ENCODE measurements at regions not wholly inside any gene's neighbourhood (a gene's known extent, or its start where the extent isn't known, plus 50 kb on each side); places are given as distances from the start of the nearest gene placed in this dataset.
"Not testable (repeated sequence)": the region's sequence is repeated elsewhere in the genome, so short reads cannot be mapped to it uniquely, and the experiment has no call there.

DNA sequence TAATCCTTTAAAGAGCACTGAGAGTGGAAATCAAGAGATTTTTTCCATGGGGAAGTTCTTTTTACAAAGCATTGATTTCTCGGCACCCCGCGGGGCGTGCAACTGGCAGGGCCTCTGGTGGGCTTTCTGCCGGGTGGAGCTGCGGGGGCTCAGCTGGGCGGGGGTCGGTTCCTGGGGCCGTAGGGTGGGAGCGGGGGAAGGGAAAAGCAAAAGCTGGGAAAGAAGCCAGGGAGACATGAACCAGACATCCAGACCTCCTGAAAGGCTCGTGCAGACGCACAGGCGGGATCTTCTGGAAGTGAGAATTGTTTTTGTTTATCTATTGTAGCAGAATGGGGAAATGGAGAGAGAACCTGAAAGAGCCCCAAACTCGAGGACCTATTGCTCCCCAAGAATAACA, 235.2 kb downstream of the FAM72C start:
- Histone ChIP-seq H3K4me3 (no peak overlapping the region), H3K36me3 (no peaks in the 10 kb centered on the region), H3K9me3 (no peaks in the 10 kb centered on the region), H3K27me3 (ENCODE audit: low read depth) (peaks cover 21% of the 10 kb centered on the region), H3K4me1 (no peaks in the 10 kb centered on the region), H3K27ac (no peak overlapping the region)
- DNase-seq (no peak), ATAC-seq (no peak)
- intact Hi-C loops (cut with DNase I): no loop called here
- TF ChIP-seq, protein P1, sequence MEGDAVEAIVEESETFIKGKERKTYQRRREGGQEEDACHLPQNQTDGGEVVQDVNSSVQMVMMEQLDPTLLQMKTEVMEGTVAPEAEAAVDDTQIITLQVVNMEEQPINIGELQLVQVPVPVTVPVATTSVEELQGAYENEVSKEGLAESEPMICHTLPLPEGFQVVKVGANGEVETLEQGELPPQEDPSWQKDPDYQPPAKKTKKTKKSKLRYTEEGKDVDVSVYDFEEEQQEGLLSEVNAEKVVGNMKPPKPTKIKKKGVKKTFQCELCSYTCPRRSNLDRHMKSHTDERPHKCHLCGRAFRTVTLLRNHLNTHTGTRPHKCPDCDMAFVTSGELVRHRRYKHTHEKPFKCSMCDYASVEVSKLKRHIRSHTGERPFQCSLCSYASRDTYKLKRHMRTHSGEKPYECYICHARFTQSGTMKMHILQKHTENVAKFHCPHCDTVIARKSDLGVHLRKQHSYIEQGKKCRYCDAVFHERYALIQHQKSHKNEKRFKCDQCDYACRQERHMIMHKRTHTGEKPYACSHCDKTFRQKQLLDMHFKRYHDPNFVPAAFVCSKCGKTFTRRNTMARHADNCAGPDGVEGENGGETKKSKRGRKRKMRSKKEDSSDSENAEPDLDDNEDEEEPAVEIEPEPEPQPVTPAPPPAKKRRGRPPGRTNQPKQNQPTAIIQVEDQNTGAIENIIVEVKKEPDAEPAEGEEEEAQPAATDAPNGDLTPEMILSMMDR (IDR thresholded peaks at IDR 0.05): no peak

DNA sequence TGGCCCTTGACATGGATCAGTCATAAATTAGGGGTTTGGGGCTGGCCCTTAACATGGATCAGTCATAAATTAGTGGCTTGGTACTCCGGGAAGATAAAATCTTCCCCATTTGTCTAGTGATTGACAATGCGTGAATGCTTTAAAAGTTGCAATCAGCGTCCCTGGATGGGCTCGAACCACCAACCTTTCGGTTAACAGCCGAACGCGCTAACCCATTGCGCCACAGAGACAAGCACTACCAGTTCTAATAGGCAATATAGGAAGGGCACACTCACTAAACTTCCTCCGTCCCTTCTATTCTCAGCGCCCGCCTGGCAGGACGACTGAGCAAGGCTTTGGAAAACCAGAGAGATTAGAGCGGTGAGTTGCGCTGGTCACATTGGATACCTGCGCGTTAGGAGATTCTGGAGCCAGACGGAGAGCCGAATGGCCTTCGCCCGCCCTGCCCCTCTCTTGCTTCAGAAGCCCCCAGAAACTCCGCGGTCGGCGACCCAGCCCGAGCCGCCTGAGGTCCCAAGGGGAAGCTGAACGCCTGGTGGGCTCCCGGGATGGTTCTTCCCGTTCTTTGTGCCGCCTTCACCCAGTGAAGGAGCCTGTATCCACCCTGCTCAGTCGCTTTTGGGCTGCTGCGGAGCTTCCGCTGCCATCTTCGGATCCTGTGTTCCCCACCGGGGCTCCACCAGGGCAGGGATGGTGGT, 235.9 kb downstream of the FAM72C start:
- Histone ChIP-seq H3K9me3 (no peaks in the 10 kb centered on the region), H3K27me3 (ENCODE audit: low read depth) (peaks cover 21% of the 10 kb centered on the region), H3K27ac (no peak overlapping the region), H3K4me1 (no peaks in the 10 kb centered on the region), H3K4me3 (peak overlapping the region; percentile 25), H3K36me3 (no peaks in the 10 kb centered on the region)
- no peak for ATAC-seq
- intact Hi-C loops (cut with DNase I): no loop called here
- DNase-seq: peak; percentile 41
- TF ChIP-seq, protein P1 (IDR thresholded peaks at IDR 0.05): no peak

DNA sequence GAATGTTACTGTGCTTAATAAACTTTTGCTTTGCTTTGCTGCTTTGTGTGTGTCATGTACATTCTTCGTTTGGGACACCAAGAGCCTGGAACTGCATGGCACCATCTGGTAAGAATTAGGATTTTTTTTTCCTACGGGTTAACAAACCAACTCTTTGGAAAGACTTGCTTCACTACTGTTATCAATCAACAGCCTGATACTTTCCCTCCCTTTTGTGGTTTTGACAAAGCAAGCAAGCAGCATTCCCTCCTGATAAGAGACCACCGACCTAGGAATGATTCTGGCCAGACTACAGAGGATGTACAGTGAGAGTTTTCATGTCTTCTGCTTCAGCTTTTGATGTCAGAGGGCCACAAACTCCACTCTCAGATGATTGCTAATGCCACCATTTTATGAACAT, 237.5 kb downstream of the FAM72C start:
- H3K4me1 ChIP-seq; H3K9me3 ChIP-seq; H3K36me3 ChIP-seq; ATAC-seq; H3K27ac ChIP-seq; DNase-seq; H3K4me3 ChIP-seq; intact Hi-C loops (cut with DNase I): not testable (repeated sequence)
- H3K27me3 ChIP-seq (ENCODE audit: low read depth): peaks cover 21% of the 10 kb centered on the region

DNA sequence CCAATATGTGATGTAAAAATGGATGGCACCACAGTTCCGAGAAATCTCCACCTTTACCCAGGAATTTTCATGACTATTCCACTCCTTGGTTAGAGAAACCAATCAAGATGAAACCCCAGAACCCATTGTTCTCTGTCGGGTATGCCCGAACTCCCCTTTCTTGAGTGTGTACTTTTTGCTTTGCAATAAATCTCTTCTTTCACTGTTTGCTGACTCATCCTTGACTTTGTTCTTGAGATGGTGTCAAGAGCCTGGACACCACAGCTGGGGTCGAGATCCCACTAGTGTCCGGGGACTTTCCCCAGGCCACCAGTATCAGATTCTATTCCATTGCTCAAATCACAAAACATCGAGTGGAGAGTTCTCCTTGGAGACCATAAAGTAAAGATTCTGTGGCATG, 240.9 kb downstream of the FAM72C start:
- H3K4me1 ChIP-seq; H3K27ac ChIP-seq; H3K9me3 ChIP-seq; intact Hi-C loops (cut with DNase I); ATAC-seq; H3K36me3 ChIP-seq; DNase-seq; H3K4me3 ChIP-seq: not testable (repeated sequence)
- H3K27me3 ChIP-seq (ENCODE audit: low read depth): peaks cover 13% of the 10 kb centered on the region

DNA sequence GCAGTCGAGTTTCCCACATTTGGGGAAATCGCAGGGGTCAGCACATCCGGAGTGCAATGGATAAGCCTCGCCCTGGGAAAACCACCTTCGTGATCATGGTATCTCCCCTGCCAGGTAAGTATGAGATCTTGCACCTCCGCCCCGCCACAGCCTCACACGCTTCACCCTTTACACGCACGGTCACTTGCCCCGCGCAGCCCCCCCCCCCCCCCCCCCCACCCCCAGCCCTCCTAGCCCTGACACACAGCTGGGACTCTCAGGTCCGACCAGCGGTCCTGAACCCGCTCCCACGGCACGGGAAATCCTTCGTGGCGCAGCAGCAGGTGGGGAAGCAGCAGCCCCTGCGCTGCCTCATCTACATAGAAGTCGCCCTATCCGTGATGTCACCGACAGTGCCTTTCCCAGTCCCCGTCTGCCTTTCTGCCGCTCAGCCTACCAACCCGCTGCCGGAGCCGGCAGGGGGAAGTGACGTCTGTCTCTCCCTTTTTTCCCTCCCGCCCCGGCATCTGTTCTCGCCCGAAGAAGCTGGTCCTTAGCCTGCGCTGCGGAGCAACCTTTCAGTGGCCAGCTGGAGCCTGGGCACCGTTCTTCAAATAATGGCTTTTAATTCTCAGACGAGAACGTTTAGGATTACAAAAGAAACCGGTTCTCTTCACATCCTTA, 242.2 kb downstream of the FAM72C start:
- H3K4me3 ChIP-seq; H3K9me3 ChIP-seq; H3K4me1 ChIP-seq; intact Hi-C loops (cut with DNase I); H3K36me3 ChIP-seq: not testable (repeated sequence)
- DNase-seq (peak; percentile 54), ATAC-seq (peak; percentile 92 to 93)
- Histone ChIP-seq H3K27me3 (ENCODE audit: low read depth) (peaks cover 13% of the 10 kb centered on the region), H3K27ac (peak overlapping the region; percentile 58)

DNA sequence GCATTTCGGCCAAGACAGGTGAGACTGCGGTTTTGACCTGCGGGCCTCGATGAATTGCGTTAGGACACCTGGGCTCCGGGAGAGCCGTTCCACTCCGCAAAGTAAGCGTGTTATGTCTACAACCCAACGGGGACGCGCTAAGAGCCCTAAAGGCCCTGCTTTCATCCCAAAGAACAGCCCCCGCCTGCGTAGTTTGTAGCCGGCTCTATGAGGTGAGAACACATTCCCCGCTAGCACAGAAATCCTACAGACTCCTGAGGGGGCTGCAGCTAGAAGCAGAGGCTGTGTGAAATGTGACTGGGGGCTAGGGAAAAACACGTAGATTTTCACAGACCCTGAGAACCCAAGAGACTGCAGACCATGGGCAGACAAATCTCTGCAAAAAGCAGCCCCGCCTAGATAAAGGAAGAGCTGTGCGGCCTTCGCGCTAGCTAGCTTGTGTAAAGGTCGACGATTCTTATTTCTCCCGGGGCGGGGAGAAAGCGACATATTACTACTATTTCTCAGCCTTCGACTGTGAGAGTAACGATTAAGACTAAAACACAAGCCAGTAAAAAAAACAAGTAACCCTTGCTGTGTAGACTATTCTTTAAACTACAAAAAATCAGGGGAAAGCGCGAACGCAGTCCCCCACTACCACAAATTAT, 242.9 kb downstream of the FAM72C start:
- H3K9me3 ChIP-seq; H3K4me1 ChIP-seq; H3K27ac ChIP-seq; DNase-seq; intact Hi-C loops (cut with DNase I); H3K36me3 ChIP-seq; H3K4me3 ChIP-seq: not testable (repeated sequence)
- peaks cover 17% of the 10 kb centered on the region for H3K27me3 ChIP-seq (ENCODE audit: low read depth)
- ATAC-seq: peak; percentile 90 to 94

DNA sequence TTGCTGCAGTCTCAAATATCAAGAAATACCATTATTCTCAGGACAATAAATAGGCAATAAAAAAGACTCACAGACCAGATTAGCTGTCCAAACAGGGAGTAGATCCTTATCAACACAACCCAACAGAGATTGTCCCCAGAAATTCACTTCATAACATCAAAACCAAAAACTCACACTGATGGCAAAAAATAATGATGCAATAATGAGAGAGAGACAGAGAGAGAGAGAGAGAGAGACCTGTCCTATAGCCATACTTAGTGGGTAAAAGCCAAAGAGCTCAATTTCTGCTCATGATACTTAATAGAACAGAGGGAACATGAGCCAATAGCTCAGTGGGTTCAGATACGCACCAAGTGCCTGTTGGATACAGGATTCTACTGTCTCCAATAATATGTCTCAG, 244.5 kb downstream of the FAM72C start:
- H3K9me3 ChIP-seq: no peaks in the 10 kb centered on the region
- H3K4me1 ChIP-seq: no peaks in the 10 kb centered on the region
- no peak for ATAC-seq
- intact Hi-C loops (cut with DNase I): no loop called here
- H3K4me3 ChIP-seq: no peak overlapping the region
- peaks cover 25% of the 10 kb centered on the region for H3K27me3 ChIP-seq (ENCODE audit: low read depth)
- no peak overlapping the region for H3K27ac ChIP-seq
- TF ChIP-seq, protein P1 (IDR thresholded peaks at IDR 0.05): no peak
- no peaks in the 10 kb centered on the region for H3K36me3 ChIP-seq
- DNase-seq: no peak

Measured in lower lobe of right lung (tissue), 2 donors.